Ascending aorta (tissue), 2 donors: ENCODE measurements at regions not wholly inside any gene's neighbourhood (a gene's known extent, or its start where the extent isn't known, plus 50 kb on each side); places are given as distances from the start of the nearest gene placed in this dataset.
"Not testable (repeated sequence)": the region's sequence is repeated elsewhere in the genome, so short reads cannot be mapped to it uniquely, and the experiment has no call there.

ENCODE experiments used
- DNase-seq, 2 donors: peaks; one replicate each; pipeline ENCODE4 v3.0.0-alpha.2; 2019; ENCODE audit warnings: low spot score in 2 of 2
- H3K27ac ChIP-seq, 2 donors: fragments of 200-600 bp; sonication (generic); one replicate each; pipeline ENCODE4 v1.5.1; 2016 to 2017; ENCODE audit warnings: mild to moderate bottlenecking in 1 of 2
- H3K27me3 ChIP-seq: fragments of 200-600 bp; sonication (generic); one replicate; pipeline ENCODE4 v1.5.1; 2017
- H3K36me3 ChIP-seq, 2 donors: fragments of 200-600 bp; sonication (generic); one replicate each; pipeline ENCODE4 v1.5.1; 2016
- H3K4me1 ChIP-seq, 2 donors: fragments of 200-600 bp; sonication (generic); one replicate each; pipeline ENCODE4 v1.5.1; 2016 to 2017; ENCODE audit warnings: mild to moderate bottlenecking in 1 of 2
- H3K4me3 ChIP-seq, 2 donors: fragments of 200-600 bp; sonication (generic); one replicate each; pipeline ENCODE4 v1.5.1; 2016 to 2017; ENCODE audit warnings: mild to moderate bottlenecking in 1 of 2
- H3K9me3 ChIP-seq, 2 donors: fragments of 200-600 bp; sonication (generic); one replicate each; pipeline ENCODE4 v1.5.1; 2016
- CTCF ChIP-seq, 3 experiments: fragments of 200-600 bp in 2 of 3; fragments of 450-650 bp in 1 of 3; sonication (generic) in 2 of 3; IDR thresholded peaks; one replicate each; pipeline ENCODE4 v1.5.1; 2016 to 2019; ENCODE audit warnings: antibody characterized with exemption in 3 of 3, mild to moderate bottlenecking in 1 of 3, moderate library complexity in 1 of 3
- intact Hi-C: fragments of 100-400 bp; cut with DNase I; formaldehyde crosslinking; loops from one replicate; pipeline ENCODE4 v1.15.1; 2023

GRCh38 chr14:89091781-89092180, 267.3 kb downstream of the TTC8 start:
- no peak overlapping the region for H3K27ac ChIP-seq
- intact Hi-C loops: no loop called here
- H3K9me3 ChIP-seq: no peaks in the 10 kb centered on the region
- TF ChIP-seq CTCF (IDR thresholded peaks at IDR 0.05): no peak
- DNase-seq: no peak
- peaks cover 0 to 7% of the 10 kb centered on the region in 2 donors for H3K4me1 ChIP-seq
- no peaks in the 10 kb centered on the region for H3K36me3 ChIP-seq
- no peak overlapping the region for H3K4me3 ChIP-seq
- no peaks in the 10 kb centered on the region for H3K27me3 ChIP-seq

- Histone ChIP-seq H3K27me3 (no peaks in the 10 kb centered on the region), H3K4me1 (peaks cover 2 to 10% of the 10 kb centered on the region in 2 donors), H3K36me3 (no peaks in the 10 kb centered on the region), H3K4me3 (no peak overlapping the region), H3K27ac (peak overlapping the region in 1 of 2 donors; percentile 50), H3K9me3 (no peaks in the 10 kb centered on the region)
- intact Hi-C loops: no loop called here
- TF ChIP-seq CTCF (IDR thresholded peaks at IDR 0.05): no peak
- no peak for DNase-seq
Measured at GRCh38 chr14:89093083-89093730, 268.8 kb downstream of the TTC8 start.

- no peaks in the 10 kb centered on the region for H3K36me3 ChIP-seq
- TF ChIP-seq CTCF (IDR thresholded peaks at IDR 0.05): no peak
- intact Hi-C loops: no loop called here
Measured at GRCh38 chr14:89095036-89095435, 270.6 kb downstream of the TTC8 start.

DNA sequence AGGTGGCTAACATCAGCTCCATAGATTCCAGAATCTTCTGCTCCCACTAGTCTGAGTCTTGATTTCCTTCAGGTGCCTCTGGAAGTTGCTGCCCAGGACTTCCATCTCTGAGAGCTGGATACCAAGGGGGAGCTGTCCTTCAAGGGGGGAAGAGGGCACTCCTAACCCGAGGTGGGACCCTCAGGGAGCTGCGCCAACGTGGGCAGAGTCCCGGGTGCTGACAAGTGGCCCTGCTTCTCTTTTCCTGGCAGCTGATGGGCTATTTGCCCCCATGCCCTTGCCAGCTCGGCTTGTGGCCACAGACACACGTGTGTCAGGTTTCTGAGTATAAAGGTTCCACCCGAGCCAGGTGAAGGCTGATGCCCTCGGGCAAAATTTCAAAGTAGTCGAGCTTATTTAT, 272.5 kb downstream of the TTC8 start:
- Histone ChIP-seq H3K27ac (no peak overlapping the region), H3K36me3 (no peaks in the 10 kb centered on the region), H3K4me1 (peaks cover 2 to 10% of the 10 kb centered on the region in 2 donors), H3K9me3 (no peaks in the 10 kb centered on the region), H3K27me3 (no peaks in the 10 kb centered on the region), H3K4me3 (no peak overlapping the region)
- intact Hi-C loops: no loop called here
- no peak for TF ChIP-seq CTCF (IDR thresholded peaks at IDR 0.05)
- no peak for DNase-seq

More at GRCh38 chr14:89095036-89095435, 270.6 kb downstream of the TTC8 start:
- Histone ChIP-seq H3K9me3 (no peaks in the 10 kb centered on the region), H3K27me3 (no peaks in the 10 kb centered on the region), H3K27ac (no peak overlapping the region), H3K4me1 (peaks cover 2 to 10% of the 10 kb centered on the region in 2 donors), H3K4me3 (no peak overlapping the region)
- no peak for DNase-seq

DNA sequence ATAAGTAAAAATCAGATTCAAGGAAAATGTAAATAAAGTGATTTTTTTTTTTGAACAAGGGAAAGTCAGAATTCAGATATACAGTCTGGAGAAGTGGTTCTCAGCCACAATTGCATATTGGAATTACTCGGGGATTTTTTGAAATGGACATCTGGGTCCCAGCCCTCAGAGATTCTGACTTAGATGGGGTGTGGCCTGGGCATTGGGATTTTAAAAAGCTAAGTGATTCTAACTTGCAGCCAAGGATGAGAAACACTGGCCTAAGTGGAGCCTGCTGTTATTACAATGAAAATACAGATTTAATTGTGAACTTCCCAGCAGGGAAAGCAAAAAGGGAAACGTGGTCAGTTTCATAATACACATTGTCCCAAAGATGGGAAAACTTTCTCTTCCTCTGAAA, 273.8 kb downstream of the TTC8 start:
- Histone ChIP-seq H3K4me1 (peaks cover 2 to 7% of the 10 kb centered on the region in 2 donors), H3K27ac (no peak overlapping the region), H3K4me3 (no peak overlapping the region), H3K9me3 (no peaks in the 10 kb centered on the region), H3K27me3 (no peaks in the 10 kb centered on the region), H3K36me3 (no peaks in the 10 kb centered on the region)
- no peak for DNase-seq
- intact Hi-C loops: no loop called here
- no peak for TF ChIP-seq CTCF (IDR thresholded peaks at IDR 0.05)

DNA sequence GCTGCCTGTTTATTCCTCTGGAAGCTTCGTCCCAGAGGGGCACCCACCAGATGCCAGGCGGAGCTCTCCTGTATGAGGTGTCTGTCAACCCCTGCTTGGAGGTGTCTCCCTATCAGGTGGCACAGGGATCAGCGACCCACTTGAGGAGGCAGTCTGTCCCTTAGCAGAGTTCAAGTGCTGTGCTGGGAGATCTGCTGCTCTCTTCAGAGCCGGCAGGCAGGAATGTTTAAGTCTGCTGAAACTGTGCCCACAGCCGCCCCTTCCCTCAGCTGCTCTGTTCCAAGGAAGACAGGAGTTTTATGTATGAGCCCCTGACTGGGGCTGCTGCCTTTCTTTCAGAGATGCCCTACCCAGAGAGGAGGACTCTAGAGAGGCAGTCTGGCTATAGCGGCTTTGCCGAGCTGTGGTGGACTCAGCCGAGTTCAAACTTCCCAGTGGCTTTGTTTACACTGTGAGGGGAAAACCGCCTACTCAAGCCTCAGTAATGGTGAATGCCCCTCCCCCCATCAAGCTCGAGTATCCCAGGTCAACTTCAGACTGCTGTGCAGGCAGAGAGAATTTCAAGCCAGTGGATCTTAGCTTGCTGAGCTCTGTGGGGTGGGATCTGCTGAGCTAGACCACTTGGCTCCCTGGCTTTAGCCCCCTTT, 279.8 kb downstream of the TTC8 start:
- DNase-seq, H3K27me3 ChIP-seq, H3K36me3 ChIP-seq, H3K4me1 ChIP-seq, intact Hi-C loops, H3K4me3 ChIP-seq, H3K9me3 ChIP-seq, H3K27ac ChIP-seq: not testable (repeated sequence)

- H3K36me3 ChIP-seq, H3K4me3 ChIP-seq, H3K4me1 ChIP-seq, H3K27me3 ChIP-seq, DNase-seq, H3K9me3 ChIP-seq, H3K27ac ChIP-seq, intact Hi-C loops: not testable (repeated sequence)
Measured at GRCh38 chr14:89104861-89105260, 280.4 kb downstream of the TTC8 start.
